Endometrium (tissue), 2 donors: ENCODE measurements at regions not wholly inside any gene's neighbourhood (a gene's known extent, or its start where the extent isn't known, plus 50 kb on each side); places are given as distances from the start of the nearest gene placed in this dataset.

ENCODE experiments used
- FAIRE-seq: peaks from 2 replicates; lab custom pipeline; 2012; peaks lifted over from hg19 to GRCh38; lab: Jason Lieb, UNC
- donor health status: control.
- donor health status: control.

- FAIRE-seq = no peak
These were observed 214.7 kb downstream of the RAD51AP2 start for GRCh38 chr2:17303521-17303920.

DNA sequence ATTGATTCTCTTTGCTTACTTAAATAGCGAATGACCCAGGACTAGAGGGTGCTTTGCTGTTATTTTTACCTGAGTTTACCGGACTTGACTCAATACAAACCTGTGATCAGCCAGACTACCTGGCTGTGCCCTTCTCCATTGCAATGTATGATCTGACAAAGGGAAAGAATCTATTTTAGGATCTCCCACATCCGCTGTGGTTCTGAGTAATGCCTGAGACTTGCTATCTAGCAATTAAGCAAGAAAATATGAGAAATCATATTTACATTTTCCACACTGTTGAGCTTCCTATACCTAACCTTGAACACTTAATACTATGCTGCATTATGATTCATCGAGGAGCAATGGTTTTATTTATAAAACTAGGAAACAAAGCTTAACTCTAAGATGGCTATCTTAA is 215.2 kb downstream of the RAD51AP2 start:
- FAIRE-seq = no peak

DNA sequence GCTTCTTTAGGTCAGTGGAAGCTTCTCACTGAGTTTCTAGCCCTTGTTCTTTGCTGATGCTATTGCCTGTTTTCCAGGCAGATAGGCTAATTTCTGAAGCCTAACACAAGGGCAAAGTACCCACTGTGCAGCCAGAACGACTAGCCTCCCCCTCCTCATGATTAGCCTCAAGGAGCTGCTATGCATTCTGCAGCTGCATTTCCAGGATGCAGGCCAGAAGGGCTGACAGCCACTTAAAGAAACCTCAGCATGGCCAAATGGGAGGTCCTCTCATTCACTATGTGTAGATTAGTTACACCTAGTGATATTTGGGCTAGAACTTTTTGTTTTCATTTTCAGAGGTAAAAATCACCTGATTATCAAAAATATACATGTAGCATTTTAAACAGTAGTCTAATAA is 216.0 kb downstream of the RAD51AP2 start:
- FAIRE-seq = no peak

DNA sequence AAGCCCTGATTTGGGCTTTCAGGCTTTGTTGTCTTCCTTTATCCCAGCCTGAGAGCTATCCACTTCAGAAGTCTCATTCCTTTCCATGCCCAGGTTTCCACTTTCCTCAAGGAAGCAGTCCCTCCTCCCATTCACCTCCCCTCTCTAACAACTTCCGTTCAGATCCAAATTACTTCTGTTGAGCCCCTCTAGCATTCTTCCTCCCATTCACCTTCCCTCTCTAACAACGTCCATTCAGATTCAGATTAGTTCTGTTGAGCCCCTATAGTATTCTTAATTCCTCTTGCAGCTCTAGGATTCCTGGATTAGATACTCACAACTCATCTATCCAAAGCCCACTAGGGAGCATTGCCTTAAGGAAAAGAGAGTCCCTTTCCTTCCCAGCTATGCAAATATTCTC is 216.8 kb downstream of the RAD51AP2 start:
- no peak for FAIRE-seq

GRCh38 chr2:17299891-17300540 is 218.2 kb downstream of the RAD51AP2 start:
- FAIRE-seq = no peak

GRCh38 chr2:17298453-17298852 is 219.8 kb downstream of the RAD51AP2 start:
- no peak for FAIRE-seq

- FAIRE-seq = no peak
These were observed 221.6 kb downstream of the RAD51AP2 start for GRCh38 chr2:17296686-17297085.

- no peak for FAIRE-seq
These were observed 228.6 kb downstream of the RAD51AP2 start for GRCh38 chr2:17289669-17290068.

- FAIRE-seq = no peak
These were observed 231.1 kb downstream of the RAD51AP2 start for GRCh38 chr2:17287183-17287582.

- no peak for FAIRE-seq
These were observed 235.4 kb downstream of the RAD51AP2 start for GRCh38 chr2:17282826-17283225.

DNA sequence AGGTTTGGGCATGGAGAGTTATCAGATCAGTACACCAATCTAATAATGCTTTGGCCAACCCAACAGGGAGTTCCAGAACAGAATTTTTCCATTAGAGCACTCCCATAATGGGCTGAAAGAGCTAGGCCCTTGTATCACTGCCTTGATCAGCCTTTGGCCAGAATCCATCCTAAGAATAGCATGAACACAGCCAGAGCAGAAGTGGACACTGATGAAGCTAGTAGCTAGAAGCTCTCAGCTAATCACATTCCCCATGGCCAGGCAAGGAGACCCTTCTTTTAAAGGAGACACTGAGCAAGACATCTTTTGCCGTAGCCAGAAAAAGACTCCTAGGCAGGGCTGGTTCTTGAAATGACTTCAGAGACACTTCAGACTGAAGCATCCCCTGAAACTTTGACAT is 236.0 kb downstream of the RAD51AP2 start:
- no peak for FAIRE-seq

- no peak for FAIRE-seq
These were observed 242.0 kb downstream of the RAD51AP2 start for GRCh38 chr2:17276220-17276619.

GRCh38 chr2:17272652-17273525 is 245.4 kb downstream of the RAD51AP2 start:
- FAIRE-seq = no peak

GRCh38 chr2:17272170-17272569 is 246.1 kb downstream of the RAD51AP2 start:
- FAIRE-seq = no peak

DNA sequence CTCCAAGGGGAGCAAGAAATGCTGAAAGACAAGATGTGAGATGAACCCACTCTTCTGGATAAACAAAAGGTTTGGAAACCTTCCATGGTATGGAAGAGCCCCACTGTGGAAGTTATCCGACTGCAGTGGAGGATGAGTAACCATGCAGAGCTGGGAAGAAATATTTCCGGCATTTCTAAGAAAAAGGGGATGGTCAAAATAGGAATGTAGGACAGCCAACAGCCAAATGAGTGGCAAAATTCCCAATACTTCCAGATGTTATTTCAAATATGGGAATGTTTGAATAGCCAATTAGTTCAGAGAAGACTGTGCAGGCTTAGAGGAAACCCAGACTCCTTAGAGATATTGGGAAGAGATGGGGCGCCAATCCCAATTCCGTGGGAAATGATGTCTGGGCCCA is 246.8 kb downstream of the RAD51AP2 start:
- no peak for FAIRE-seq

DNA sequence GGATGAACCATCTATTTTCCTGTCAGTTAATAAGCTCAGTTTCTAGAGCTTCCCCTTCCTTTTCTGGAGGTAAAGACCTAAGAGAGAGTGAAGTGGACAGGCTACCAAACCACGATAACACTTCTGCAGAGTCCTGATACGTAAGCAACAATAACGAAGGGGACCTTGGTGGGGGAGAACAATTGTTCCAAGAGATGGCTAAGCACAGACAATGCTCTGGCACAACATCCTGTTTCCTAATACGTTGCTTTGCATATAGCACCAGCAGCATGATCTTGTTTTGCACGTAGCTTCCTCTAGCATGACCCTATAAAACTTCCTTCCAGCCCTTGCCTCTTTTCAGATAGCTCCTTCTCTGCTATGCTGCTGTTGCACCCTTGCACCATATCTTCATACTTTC is 247.3 kb downstream of the RAD51AP2 start:
- no peak for FAIRE-seq

DNA sequence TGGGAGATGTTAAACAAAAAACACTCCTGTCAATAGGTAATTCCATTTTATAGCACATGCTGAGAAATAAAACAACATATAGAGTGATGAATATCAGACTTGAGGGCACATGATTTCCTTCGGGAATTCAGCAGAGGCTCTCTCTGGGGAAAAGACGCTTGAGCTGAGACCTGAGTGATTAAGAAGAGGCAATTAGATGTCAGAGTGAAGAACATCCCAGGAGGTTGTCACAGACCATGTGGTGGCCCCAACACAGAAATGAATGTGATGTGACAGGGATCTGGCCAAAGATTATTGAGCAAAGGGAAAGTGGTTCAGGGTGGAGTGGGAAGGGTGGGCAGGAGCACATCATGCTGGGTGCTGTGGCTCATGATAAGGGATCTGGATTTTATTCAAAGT is 254.7 kb downstream of the RAD51AP2 start:
- FAIRE-seq = no peak

- no peak for FAIRE-seq
These were observed 255.2 kb downstream of the RAD51AP2 start for GRCh38 chr2:17262854-17263569.

DNA sequence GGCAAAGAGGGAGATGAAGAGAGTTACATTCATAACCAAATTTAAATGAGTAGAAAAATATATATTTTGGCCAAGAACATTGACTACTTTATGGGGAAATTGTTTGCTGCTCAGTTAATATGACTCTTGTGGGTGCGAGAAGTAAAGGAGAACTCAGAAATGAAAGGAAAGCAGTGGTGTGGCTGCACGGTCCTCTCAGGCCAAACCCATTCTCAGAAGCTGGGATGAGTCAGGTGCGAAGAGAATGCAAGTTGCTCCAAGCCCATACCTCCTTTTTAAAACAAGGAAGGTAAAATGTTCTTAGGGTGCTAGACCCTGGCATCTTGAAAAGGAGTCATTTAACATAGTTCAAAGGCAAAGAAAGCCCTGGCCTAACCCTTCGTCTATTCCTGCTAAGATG is 258.6 kb downstream of the RAD51AP2 start:
- FAIRE-seq = no peak

DNA sequence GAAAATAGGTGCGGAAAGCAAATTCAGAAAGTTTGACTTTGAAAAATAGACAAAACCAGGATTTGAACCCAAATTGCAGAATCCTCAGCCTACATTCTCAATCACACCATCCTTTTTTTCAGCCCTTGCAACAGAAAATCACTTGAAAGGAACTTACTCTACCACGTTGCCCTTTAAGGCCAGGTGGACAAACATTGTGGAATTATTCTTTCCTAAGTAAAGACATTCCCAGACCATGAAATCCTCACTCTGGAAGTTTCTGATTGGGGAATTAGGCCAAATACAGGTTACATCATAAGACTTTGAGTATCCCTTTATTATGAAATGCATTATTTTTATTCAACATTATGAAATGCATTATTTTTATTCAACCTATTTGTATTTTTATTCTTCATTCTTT is 259.4 kb downstream of the RAD51AP2 start:
- FAIRE-seq = no peak

DNA sequence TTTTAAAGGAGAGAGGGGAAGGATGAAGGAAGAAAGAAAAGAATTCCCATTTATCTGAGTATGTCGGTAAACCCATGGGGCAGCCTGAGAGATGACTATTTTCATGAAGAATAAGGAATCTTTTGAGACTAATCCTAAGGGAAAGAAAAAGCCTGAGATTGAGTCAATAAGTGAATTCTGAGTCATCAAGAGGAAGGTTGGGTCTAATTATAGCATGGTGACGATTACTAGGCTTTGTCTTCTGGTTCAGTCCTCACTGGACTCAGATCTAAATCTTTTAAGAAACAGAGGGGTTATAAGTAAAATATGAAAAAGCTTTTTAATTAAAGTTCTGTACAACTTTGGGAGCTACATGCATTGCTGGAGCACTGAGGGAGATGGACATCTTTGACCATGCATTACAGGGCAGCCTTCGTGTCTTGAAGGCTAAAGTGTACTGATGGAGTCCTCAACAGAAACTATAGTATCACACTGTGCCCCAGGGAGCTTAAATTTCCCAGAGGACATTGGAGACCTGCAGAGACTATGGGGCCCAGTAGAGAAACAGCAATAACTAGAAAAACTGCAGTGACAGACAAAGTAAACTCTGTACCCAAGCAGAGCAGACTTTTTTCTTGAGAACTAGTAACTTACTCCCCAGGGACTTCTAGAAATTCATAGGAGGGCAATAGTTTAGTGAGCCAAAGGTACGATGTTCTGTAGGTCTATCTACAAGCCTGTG is 260.9 kb downstream of the RAD51AP2 start:
- no peak for FAIRE-seq

DNA sequence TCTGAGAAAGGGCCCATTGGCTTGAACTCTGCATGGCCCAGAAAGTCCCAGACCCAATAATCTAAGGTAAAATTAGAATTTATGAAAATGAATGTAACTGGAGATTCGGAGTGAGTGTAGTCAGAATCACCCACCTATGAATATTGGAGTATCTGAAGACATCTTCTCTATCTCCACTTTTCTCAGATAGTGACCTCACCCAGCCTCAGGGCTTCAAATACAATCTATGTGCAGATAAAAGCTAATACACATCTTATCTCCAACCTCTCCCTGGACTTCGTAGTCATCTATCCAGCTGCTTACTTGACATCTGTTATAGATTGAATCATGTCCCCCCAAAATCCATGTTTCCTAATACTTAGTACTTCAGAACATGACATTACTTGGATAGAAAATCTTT is 263.2 kb downstream of the RAD51AP2 start:
- no peak for FAIRE-seq
